Osteoblast (primary cell): ENCODE measurements at regions not wholly inside any gene's neighbourhood (a gene's known extent, or its start where the extent isn't known, plus 50 kb on each side); places are given as distances from the start of the nearest gene placed in this dataset.

ENCODE experiments used
- DNase-seq: peaks from one replicate; pipeline ENCODE4 v3.0.0; 2011; ENCODE audit warnings: low spot score, mixed read lengths; ENCODE audit not compliant: insufficient read length; ENCODE audit errors: missing footprints
- H2AFZ ChIP-seq: 2 replicates; pipeline ENCODE4 v1.6.0; 2011; ENCODE audit warnings: mild to moderate bottlenecking, low read length
- H3K27ac ChIP-seq: 2 replicates; pipeline ENCODE4 v1.5.1; 2011; ENCODE audit warnings: mild to moderate bottlenecking, low read depth, low read length, moderate library complexity
- H3K27me3 ChIP-seq: 2 replicates; pipeline ENCODE4 v1.6.0; 2012; ENCODE audit warnings: mild to moderate bottlenecking, control low read depth, inconsistent platforms, low read length, moderate library complexity; ENCODE audit not compliant: insufficient read depth
- H3K36me3 ChIP-seq: 2 replicates; pipeline ENCODE4 v1.5.1; 2011; ENCODE audit warnings: mild to moderate bottlenecking, low read length, control low read depth, moderate library complexity; ENCODE audit not compliant: insufficient read depth
- H3K4me1 ChIP-seq: 2 replicates; pipeline ENCODE4 v1.5.1; 2011; ENCODE audit warnings: mild to moderate bottlenecking, low read length, control low read depth, moderate library complexity; ENCODE audit not compliant: insufficient read depth
- H3K4me2 ChIP-seq: 2 replicates; pipeline ENCODE4 v1.6.0; 2011; ENCODE audit warnings: mild to moderate bottlenecking, low read length; ENCODE audit not compliant: insufficient read depth
- H3K4me3 ChIP-seq: fragments of 200-600 bp; sonication (generic); 3 replicates; pipeline ENCODE4 v1.5.1; 2012; ENCODE audit warnings: mild to moderate bottlenecking, low read length, inconsistent platforms; ENCODE audit not compliant: insufficient read depth
- H3K79me2 ChIP-seq: 2 replicates; pipeline ENCODE4 v1.6.0; 2012; ENCODE audit warnings: mild to moderate bottlenecking, low read length, control low read depth, inconsistent platforms; ENCODE audit not compliant: insufficient read depth
- H3K9me3 ChIP-seq: 2 replicates; pipeline ENCODE4 v1.5.1; 2011; ENCODE audit warnings: low read depth, low read length, control low read depth
- H4K20me1 ChIP-seq: 2 replicates; pipeline ENCODE4 v1.6.0; 2012; ENCODE audit warnings: mild to moderate bottlenecking, low read length, control low read depth; ENCODE audit not compliant: insufficient read depth
- TF ChIP-seq, protein P1 (sequence below): IDR thresholded peaks from 2 replicates; pipeline ENCODE4 v1.5.1; 2011; ENCODE audit warnings: mild to moderate bottlenecking, low read depth, low read length, moderate library complexity; ENCODE audit errors: extremely low read depth

GRCh38 chr7:442457-442856 is 77.2 kb downstream of the PDGFA start:
- Histone ChIP-seq H3K27ac (no peak overlapping the region), H3K4me2 (no peak overlapping the region), H3K27me3 (no peaks in the 10 kb centered on the region), H2AFZ (no peak overlapping the region), H3K9me3 (peaks cover 2% of the 10 kb centered on the region), H4K20me1 (no peaks in the 10 kb centered on the region), H3K36me3 (no peaks in the 10 kb centered on the region), H3K4me1 (no peaks in the 10 kb centered on the region), H3K79me2 (no peaks in the 10 kb centered on the region), H3K4me3 (no peak overlapping the region)
- no peak for DNase-seq
- TF ChIP-seq, protein P1, sequence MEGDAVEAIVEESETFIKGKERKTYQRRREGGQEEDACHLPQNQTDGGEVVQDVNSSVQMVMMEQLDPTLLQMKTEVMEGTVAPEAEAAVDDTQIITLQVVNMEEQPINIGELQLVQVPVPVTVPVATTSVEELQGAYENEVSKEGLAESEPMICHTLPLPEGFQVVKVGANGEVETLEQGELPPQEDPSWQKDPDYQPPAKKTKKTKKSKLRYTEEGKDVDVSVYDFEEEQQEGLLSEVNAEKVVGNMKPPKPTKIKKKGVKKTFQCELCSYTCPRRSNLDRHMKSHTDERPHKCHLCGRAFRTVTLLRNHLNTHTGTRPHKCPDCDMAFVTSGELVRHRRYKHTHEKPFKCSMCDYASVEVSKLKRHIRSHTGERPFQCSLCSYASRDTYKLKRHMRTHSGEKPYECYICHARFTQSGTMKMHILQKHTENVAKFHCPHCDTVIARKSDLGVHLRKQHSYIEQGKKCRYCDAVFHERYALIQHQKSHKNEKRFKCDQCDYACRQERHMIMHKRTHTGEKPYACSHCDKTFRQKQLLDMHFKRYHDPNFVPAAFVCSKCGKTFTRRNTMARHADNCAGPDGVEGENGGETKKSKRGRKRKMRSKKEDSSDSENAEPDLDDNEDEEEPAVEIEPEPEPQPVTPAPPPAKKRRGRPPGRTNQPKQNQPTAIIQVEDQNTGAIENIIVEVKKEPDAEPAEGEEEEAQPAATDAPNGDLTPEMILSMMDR = no peak

DNA sequence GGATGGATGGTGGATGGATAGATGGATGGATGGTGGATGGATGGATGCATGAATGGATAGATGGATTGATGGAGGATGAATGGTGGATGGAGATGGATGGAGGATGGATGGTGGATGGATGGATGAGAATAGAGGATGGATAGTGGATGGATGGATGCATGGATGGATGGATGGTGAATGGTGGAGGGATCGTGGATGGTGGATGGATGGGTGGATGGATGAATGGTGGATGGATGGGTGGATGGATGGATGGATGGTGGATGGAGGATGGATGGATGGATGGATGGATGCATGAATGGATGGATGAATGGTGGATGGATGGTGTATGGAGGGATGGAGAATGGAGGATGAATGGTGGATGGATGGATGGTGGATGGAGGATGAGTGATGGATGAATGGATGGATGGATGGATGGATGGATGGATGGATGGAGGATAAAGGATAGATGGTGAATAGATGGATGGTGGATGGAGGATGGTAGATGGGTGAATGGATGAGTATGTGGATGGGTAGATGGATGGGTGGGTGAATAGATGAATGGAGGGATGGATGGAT is 76.3 kb downstream of the PDGFA start:
- TF ChIP-seq, protein P1 = no peak
- Histone ChIP-seq H3K4me2 (no peak overlapping the region), H3K27me3 (no peaks in the 10 kb centered on the region), H2AFZ (no peak overlapping the region), H3K27ac (no peak overlapping the region), H3K4me3 (no peak overlapping the region), H3K36me3 (no peaks in the 10 kb centered on the region), H3K4me1 (no peaks in the 10 kb centered on the region), H3K9me3 (peaks cover 2% of the 10 kb centered on the region), H3K79me2 (no peaks in the 10 kb centered on the region), H4K20me1 (no peaks in the 10 kb centered on the region)
- no peak for DNase-seq

DNA sequence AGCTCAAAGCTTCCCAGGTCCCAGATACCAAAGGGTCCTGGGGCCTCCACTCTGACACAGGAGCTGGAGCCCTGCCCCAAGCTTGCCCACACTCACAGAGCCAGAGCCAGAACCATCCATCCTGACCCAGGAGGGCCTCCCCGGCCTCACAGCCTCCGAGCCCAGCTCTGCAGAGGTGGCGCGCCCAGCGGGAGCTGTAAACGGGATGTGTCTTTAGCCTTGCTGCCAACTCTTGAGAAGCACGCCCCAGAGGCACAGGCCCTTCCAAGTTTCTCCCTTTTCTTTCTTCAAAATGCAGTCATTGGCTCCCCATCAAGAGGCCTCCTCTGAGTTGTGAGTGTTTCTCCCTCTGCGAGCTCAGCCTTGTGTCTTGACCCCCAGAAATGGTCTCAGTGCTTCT is 75.0 kb downstream of the PDGFA start:
- no peak for DNase-seq
- no peaks in the 10 kb centered on the region for H3K4me1 ChIP-seq
- no peak overlapping the region for H3K4me2 ChIP-seq
- no peaks in the 10 kb centered on the region for H4K20me1 ChIP-seq
- H3K9me3 ChIP-seq = peaks cover 2% of the 10 kb centered on the region
- H3K79me2 ChIP-seq = no peaks in the 10 kb centered on the region
- H2AFZ ChIP-seq = no peak overlapping the region
- no peak overlapping the region for H3K4me3 ChIP-seq
- no peaks in the 10 kb centered on the region for H3K27me3 ChIP-seq
- no peaks in the 10 kb centered on the region for H3K36me3 ChIP-seq
- no peak overlapping the region for H3K27ac ChIP-seq
- TF ChIP-seq, protein P1 = no peak

DNA sequence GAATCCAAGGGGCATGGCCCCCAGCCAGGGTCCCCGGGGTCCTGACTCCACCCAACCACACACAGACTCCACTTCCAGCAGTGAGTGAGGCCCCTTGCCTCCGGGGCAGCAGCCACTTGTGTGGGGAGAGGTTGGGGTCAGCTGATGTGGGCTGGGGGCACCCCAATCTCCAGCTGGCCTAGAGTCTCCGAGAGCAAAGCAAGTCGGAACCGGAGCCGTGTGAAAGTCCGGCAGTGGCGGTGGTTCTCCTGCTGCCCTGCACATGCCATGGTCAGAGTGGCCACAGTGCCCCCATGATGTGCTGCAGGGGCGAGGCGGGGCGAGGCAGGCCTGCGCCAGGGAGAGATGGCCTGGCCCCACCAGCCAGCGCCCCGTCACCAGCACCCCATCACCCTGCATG is 74.6 kb downstream of the PDGFA start:
- peaks cover 2% of the 10 kb centered on the region for H3K9me3 ChIP-seq
- H2AFZ ChIP-seq = no peak overlapping the region
- no peaks in the 10 kb centered on the region for H4K20me1 ChIP-seq
- H3K27ac ChIP-seq = no peak overlapping the region
- no peak overlapping the region for H3K4me2 ChIP-seq
- no peak for DNase-seq
- no peaks in the 10 kb centered on the region for H3K27me3 ChIP-seq
- TF ChIP-seq, protein P1 = no peak
- H3K4me1 ChIP-seq = no peaks in the 10 kb centered on the region
- no peak overlapping the region for H3K4me3 ChIP-seq
- H3K36me3 ChIP-seq = no peaks in the 10 kb centered on the region
- H3K79me2 ChIP-seq = no peaks in the 10 kb centered on the region
